HG03439 (cell line): ENCODE measurements at regions not wholly inside any gene's neighbourhood (a gene's known extent, or its start where the extent isn't known, plus 50 kb on each side); places are given as distances from the start of the nearest gene placed in this dataset.

ENCODE experiments used
- ATAC-seq: cut with Tn5 transposase; IDR thresholded peaks from one replicate; pipeline ENCODE4 v1.9.1; 2021; ENCODE audit warnings: mild to moderate bottlenecking, moderate library complexity; ENCODE audit not compliant: unreplicated experiment

DNA sequence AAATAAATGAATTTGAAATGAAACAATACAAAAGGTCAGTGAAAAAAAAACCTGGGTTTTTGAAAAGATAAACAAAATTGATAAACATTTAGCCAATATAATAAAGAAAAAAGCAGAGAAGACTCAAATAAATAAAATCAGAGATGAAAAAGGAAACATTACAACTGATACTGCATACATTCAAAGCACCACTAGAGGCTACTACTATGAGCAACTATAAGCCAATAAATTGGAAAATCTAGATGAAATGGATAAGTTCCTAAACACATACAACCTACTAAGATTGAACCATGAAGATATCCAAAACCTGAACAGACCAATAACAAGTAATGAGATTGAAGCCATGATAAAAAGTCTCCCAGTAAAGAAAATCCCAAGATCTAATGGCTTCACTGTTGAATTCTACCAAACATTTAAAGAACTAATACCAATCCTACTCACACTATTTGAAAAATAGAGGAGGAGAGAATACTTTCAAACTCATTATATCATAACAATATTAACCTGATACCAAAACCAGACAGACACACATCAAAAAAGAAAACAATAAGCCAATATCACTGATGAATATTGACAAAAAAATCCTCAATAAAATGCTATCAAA lies 80.8 kb upstream of the CERS6 start:
- ATAC-seq: no peak

DNA sequence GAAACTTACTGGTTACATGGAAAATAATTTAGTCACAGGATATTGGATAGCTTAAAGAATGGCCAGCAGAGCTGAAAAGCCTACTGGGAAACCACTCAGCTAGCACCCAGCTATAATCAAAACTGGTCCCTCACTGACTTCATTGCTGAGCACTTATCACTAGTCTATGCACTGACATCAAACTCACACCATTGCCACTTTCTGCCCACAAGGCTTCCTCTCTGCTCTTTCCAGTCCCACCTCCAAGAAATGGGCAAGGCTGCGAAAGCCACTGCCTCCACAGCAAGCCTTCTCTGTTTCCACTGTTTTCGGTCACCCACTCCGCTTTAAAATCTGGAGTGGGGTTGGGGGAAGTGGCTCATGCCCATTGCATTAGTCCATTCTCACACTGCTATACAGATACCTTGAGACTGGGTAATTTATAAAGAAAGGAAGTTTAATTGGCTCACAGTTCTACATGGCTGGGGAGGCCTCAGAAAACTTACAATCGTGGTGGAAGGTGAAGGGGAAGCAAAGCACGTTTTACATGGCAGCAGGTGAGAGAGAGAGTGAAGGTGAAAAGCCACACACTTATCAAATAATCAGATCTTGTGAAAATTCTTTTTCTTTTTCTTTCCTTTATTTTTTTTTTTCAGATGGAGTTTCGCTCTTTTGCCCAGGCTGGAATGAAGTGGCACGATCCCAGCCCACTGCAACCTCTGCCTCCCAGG lies 77.0 kb upstream of the CERS6 start:
- no peak for ATAC-seq

DNA sequence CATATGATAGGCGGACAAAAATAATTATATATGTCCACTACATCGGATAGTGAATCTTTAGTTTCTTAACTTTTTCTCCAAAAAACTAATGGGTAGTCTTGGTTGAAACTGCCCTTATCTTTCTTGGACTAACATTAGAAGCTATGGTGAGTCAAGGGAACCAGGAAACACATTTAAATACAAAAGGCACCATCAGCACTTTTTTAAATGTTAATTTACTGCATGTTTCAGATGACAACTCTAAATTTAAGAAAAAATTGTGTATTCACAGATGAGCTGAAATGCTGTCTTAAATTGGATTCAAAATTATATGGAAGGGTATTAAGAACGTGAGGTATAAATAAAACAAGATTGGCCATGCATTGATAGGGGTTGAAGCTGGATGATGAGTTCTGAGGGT lies 75.6 kb upstream of the CERS6 start:
- ATAC-seq: no peak

DNA sequence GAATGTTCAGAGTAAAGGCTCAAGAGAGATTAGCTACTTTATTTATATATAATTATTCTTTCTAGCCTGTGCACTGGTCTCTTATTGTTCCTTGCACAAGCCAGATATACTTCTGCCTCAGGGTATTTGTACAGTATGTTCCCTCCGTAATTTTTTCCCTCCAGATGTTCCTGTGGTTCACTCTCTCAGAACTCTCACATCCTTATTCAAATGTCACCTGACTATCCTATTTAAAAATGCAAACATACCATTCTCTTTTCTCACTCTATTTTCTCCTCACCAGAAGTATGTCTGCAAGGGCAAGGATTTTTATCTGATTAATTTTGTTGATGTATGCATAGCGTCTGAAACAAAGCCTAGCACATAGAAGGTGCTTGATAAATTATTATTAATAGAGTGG lies 64.0 kb upstream of the CERS6 start:
- ATAC-seq: no peak

DNA sequence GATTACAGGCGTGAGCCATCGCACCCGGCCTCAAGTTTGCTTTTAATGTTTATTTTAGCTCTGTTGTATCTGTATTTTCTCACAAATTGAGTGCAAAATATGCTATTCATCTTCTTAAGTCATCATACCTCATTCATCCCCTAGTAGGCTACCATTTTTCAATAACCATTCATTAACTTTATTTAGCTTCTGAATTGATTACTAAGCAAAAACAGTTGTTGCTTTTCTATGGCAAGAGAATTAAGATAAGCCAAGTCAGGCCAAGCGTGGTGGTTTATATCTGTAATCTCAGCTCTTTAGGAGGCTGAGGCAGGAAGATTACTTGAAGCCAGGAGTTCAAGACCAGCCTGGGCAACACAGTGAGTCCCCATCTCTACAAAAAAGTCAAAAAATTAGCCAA lies 63.3 kb upstream of the CERS6 start:
- no peak for ATAC-seq

DNA sequence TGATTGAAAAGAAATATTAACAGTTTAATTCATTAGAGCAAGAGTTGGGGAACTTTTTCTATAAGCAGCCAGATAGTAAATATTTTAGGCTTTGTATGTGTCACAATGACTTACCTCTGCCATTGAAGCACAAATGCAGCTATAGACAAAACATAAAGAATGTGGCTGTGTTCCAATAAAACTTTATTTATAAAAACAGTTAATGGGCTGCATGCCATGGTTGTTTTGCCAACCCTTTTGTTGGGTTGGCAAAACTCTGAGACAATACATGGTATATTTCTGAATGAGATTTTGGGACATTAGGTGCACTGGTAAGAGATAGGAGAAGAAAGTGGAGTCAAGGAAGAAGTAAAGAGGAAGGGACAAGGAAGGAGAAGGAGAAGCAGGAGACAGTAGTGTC lies 61.8 kb upstream of the CERS6 start:
- ATAC-seq: no peak

DNA sequence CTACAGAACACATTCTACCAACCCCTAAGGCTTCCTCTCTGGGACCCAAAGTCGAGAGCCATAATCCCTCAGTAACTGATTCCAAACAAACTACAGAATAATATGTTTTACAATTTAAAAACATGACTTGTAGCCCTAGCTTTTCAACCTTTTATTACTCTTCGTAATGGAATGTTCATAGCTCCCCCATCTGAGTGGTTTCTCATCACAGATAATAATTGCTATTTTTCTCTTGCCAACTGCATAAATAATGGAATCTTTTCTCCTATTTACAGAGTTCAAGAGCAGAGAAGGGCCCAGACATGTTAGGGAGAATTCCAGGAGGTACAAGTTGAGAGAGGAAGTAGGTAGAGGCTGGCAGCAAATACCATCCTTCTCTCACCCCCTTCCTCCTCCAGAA lies 59.9 kb upstream of the CERS6 start:
- ATAC-seq: no peak

DNA sequence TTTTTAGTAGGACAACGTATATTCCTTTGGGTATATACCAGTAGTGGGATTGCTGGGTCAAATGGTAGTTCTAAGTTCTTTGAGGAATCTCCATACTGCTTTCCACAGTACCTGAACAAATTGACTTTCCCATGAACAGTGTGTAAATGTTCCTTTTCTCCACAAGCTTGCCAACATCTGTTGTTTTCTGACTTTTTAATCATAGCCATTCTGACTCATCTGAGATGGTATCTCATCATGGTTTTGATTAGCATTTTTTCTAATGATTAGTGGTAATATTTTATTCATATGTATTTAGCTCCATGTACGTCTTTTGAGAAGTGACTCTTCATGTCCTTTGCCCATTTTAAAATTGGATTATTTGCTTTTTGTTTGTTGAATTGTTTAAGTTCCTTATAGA lies 58.4 kb upstream of the CERS6 start:
- no peak for ATAC-seq

DNA sequence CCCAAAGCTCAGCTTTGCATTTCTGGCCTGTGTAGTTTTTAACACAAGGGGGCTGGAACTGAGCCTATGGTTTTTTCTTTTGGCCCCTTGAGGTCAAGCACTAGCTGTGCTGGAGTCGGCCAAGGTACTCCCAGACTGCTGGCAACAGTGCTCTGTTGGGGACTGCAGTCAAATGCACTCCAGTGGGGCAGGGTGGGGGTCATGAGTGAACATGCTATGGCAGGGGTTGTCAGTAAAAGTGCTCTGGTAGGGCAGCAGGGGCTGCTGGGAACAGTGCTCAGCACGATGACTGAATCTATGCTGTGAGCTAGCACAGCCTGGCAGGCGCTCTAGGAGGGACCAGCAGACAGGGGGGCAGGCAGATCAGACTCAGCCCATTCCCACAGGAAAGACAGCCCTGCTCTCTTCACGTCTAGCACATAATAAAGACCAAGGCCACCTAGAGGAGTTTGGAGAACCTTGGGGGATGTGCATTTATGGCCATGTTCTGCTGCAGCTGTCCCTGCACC lies 55.0 kb upstream of the CERS6 start:
- ATAC-seq: no peak

DNA sequence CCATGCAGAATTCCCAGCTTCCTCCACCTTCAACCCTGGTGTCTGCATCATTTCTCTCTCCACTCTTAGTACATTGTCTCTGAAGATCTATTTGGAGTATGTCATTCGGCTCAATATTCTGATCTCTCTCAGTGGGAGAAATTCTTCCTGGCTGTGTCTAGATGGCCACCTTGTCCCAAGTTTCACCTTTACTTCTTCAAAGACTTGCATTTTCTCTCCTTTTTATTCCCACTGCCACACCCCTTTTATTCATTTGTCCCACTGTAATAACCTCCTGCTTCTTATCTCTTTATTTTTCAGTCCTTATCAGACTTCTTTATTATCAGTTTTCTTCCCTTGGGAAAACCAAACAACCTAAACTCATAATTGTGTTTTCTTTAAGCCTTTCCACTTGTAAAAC lies 54.3 kb upstream of the CERS6 start:
- no peak for ATAC-seq

DNA sequence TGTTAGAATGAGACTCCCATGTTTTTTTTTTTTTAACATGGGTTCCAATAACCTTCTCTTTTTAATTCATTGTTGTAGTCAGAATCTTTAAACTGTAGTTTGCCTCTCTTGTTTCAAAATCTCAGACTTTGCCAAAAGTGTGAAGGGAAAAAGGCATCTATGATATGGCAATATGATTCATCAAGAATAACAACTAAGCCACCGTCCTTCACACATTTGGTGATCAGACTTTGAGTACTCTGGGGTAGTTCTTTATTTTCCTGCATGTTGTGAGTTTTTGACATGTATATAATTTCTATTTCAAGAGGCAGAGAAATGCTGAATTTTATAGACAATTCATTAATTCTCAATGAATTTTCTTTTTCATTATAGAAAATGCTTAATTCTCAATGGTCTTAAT lies 53.5 kb upstream of the CERS6 start:
- no peak for ATAC-seq

DNA sequence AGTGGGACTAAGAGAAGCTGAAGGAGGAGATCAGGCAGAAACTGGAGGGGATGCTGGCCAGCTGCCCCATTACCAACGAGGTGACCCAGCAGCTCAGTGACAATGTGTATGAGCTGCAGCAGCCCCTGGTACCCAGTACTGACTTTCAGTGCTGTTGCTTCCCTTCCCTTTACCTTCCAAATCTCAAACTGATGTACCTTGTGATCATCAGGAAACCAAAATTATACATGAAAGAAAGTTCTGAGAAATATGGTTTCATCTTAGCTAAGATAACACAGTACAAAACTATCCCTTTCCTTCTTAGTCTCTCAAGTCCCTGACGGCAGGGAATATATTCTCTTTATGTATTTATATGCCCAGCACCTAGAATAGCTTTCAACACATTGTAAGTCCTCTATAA lies 52.3 kb upstream of the CERS6 start:
- no peak for ATAC-seq

DNA sequence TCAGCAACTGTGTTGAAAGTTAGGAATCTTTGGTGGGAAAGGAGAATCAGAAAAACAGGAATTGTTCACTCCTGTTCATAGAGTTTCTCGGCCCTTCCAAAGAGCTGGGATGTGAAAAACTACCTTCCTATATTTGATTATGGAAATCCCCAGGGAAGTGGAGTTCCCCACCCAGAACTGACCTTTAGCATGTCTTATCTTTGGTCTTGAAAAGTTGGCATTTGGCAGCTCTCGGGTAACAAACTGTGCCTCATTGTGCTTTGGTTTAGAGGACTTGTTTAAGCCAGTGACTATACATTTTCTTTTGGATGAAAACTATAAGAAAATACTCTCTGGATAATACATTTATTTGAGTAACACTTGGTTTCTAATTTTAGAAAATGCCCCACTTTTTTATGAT lies 51.3 kb upstream of the CERS6 start:
- no peak for ATAC-seq
